T47D (cell line): ENCODE measurements at regions not wholly inside any gene's neighbourhood (a gene's known extent, or its start where the extent isn't known, plus 50 kb on each side); places are given as distances from the start of the nearest gene placed in this dataset.

Experiments used
- DNase-seq, 2 experiments: peaks; one replicate each; pipeline versions ENCODE4 v3.0.0 to v3.0.0-alpha.2; 2011 to 2012; ENCODE audit warnings: low read depth in 1 of 2, low spot score in 1 of 2
- JUND ChIP-seq: IDR thresholded peaks from 2 replicates; pipeline ENCODE4 v1.6.1; 2012; ENCODE audit warnings: low read depth
- in situ Hi-C: cut with HindIII; loops from 2 replicates; pipeline ENCODE4 v1.10.0; 2016; ENCODE audit warnings: low sequenced_read_pairs, low pct_unique_long_range_greater_than_20kb

DNA sequence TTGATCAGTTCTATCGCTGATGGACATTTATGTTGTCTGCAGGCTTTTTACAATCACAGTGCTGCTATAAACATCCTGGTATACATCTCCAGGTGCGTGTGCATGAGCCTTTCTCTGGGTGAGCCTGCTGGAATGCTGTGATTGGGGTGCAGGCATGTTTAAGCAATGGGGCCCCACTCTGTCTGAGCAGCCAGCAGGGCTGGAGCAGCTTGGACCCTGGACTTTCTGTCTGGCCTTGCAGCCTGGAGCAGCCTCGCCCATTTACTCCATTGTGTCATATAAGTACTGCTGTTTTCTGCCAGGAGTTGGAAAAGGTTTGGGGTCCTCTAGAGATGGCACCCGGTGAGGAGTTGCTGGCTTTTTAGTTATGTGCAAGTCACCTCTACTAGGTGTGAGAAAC, 199.0 kb downstream of the KIF26A start:
- TF ChIP-seq JUND = no peak
- no peak for DNase-seq
- in situ Hi-C loops = no loop called here

DNA sequence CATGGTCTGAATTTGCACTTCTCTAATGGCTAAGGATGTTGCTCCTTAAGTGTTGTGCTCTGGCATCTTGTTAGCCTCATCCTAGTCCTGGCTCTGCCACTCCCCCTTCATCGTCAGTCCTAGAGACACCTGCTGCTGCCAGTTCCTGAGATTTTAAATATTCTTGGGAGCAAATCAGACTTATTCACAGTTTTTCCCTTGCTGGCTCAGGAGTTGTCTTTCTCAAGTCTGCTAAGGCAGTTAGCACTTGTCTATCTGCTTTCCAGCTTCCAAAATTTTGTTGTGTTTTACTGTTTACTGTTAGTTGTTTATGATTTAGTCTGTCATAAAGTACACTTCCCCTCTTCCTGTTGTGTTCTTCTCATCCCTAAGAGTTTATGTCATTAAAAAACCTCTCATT, 201.0 kb downstream of the KIF26A start:
- in situ Hi-C loops = no loop called here
- no peak for TF ChIP-seq JUND

DNA sequence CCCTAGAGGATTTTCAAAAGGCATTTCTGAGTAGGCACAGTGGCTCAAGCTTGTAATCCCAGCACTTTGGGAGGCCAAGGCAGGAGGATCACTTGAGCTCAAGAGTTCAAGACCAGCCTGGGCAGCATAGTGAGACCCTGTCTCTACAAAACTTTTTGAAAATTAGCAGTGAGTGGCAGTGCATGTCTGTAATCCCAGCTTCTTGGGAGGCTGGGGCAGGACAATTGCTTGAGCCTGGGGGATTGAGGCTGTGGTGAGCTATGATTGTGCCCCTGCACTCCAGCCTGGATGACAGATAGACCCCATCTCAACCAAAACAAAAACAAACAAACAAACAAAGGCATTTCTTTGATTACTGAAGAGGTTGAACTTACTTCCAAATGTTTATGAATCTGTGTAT, 201.4 kb downstream of the KIF26A start:
- DNase-seq = no peak
- in situ Hi-C loops = no loop called here
- TF ChIP-seq JUND = no peak

More for the DNA sequence above, 201.0 kb downstream of the KIF26A start:
- DNase-seq = no peak

DNA sequence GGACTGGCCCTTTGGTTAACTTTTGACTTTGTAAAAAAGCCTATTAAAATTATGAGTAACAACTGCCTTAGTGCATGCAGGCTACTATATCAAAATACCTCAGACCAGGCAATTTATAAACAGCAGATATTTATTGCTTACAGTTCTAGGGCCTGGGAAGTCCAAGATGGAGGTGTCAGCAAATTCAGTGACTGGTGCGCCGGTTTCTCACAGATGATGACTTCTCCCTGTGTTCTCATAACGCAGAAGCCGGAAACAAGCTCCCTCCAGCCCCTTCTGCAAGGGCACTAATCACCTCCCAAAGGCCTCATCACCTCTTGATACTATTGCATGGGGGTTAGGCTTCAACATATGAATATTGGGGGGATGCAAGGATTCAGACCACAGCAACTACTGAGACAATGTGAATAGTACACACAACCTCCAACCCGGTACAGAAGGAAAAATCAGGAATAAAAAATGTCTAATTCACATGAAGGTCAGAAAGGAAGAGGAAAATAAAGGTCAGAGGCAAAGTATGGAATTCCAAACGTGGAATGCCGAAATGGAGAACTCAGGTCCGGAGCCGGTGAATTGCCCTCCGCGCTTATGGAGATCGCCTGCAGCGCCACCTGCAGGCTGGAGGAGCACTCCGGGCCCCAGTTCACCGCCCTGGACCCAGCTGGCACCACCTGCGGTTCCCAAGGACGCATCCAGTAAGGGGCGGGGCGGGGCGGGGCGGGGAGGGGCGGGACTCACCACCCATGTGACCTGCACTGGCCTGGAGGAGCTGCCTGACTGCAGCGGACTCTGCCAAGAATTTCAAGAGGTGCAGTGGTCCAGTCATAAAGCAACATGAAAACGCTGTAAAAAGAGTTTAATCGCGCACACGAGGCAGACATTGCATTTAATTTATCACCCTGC, 203.4 kb downstream of the KIF26A start:
- in situ Hi-C loops = no loop called here
- DNase-seq = peak; percentile 92 to 95
- TF ChIP-seq JUND = no peak

DNA sequence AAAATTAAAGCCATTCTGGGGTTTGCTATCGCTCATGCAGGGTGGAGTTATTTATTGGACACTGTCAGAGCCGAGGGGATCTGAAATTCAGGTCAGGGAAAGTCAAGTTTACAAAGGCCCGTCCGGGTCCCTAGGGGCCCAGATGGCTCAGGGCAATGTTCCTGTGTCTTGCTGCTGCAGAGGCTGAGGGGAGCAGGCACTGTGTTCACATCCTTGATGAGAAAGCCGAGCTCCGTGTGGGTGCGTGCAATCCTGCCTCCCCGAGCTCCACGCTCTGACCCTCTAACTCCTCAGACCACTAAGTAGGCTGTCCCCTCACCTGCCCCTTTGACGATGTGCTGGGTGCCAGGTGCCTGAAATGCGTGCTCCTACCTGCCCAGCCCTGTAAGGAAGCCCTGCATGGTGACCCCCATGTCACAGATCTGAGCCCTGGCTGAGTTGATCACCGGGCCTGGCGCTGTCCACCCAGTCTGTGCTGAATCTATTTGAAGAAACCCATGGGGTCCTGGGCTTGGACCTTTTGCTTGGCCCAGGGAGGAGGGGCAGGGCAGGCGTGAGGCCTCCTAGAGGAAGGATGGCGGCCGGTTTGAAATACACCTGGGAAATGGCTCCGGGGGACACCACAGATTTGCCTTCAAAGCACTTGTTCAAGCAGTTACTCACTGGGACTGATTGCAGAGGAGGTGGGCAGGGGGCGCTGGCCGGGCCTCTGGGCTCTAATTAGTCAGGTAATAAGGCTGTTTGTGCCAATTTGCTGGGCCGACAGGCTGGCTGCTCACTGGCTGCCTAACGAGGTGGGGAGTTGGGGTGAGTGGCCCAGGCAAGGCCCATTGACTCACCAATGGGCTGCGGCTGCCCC, 204.3 kb downstream of the KIF26A start:
- in situ Hi-C loops = no loop called here
- no peak for DNase-seq
- TF ChIP-seq JUND = no peak

DNA sequence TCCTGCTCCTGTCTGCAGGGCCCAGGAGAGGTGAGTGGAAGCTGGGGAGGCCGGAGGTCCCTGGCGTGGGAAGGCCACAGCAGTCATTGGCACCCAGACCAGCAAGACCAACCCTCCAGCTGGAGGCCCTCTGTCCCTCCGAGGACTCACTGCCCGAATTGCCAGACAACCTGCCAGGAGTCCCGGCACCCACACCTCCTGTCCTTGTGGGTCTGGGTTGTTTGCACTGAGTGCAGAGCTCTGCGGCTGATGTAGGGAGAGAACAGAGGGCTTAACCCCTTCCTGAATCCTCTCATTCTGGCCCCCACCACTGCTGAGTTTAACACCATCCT, 204.9 kb downstream of the KIF26A start:
- in situ Hi-C loops = no loop called here
- DNase-seq = no peak
- TF ChIP-seq JUND = no peak

DNA sequence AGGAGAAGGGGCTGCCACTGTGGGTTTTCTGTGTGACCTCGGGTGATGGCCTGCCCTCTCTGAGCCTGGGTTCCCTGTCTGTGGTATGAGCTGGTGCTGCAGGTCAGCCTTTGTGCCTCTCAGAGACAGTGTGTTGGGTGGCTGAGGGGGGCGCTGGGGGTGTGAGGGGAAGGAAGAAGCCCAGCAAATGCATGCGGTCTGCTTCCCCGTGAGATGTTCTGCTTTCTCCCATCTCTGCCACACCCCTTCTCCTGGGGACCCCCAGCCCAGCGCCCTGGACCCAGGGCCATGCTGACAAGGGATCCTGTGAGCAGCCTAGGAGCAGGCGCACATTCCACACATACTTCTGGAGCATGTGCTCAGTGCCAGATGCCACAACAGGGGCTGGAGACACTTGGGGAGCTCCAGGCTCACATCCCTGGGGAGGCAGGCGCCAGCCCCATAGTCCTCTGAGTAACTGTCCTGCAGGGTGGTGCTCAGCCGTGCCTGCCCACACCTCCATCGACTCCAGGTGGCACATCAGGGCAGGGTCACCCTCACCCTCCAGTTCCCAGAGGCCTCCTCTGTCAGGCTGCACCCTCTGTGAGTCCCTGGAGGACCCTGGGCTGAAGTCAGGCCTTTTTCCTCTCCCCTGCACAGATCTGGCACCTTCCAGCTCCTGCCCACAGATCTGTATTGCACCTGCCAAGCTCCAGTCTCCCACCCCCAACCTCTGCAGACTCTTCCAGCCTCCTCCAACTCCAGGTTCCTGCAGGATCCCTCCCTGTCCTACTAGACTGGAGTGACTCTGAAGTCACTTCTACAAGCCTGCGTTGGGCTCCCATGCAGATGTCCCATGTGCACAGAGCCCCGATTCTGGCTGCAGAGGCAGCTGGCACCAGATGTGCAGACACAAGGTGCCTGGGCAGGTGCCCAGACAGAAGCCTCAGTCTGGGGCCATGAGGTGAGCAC, 205.6 kb downstream of the KIF26A start:
- no peak for TF ChIP-seq JUND

DNA sequence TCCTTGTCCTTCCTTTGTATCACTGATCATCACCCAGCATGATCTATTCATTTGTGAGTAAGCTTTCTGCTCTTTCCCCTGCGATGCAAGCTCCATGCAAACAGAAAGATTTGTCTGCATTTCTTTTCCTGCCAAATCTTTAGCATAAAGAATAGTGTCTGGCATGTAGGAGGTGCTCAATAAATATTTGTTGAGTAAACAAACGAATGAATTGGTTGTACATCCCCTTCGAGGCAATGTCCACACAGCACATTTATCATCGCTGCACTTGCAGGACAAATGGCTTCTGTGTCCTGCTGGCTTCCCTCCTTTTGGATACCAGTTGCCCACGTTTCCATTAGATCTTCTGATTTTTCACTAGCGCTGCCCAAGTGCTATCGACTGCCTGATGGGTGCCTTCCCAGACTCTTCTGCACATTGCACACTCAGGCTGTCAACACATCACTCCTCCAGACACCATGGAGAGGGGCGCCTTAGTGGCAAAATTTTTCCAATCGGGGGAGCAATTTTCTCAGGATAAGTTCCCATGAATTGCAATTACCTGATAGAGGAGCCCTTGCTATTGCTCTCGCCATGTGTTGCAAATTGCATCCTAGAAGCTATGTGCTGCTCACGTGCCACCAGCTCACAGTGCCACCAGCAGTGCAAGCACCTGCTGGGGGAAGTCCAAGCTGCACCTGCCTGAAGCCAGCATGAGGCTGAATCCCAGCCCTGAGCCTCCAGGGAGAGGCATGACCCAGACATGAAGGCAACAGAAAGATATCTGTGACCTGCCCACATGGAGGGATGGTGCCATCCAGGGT, 206.6 kb downstream of the KIF26A start:
- DNase-seq = peak in 1 of 2 experiments; percentile 67
- TF ChIP-seq JUND = no peak
- in situ Hi-C loops = no loop called here

More for the DNA sequence above, 205.6 kb downstream of the KIF26A start:
- DNase-seq = no peak
- in situ Hi-C loops = no loop called here

DNA sequence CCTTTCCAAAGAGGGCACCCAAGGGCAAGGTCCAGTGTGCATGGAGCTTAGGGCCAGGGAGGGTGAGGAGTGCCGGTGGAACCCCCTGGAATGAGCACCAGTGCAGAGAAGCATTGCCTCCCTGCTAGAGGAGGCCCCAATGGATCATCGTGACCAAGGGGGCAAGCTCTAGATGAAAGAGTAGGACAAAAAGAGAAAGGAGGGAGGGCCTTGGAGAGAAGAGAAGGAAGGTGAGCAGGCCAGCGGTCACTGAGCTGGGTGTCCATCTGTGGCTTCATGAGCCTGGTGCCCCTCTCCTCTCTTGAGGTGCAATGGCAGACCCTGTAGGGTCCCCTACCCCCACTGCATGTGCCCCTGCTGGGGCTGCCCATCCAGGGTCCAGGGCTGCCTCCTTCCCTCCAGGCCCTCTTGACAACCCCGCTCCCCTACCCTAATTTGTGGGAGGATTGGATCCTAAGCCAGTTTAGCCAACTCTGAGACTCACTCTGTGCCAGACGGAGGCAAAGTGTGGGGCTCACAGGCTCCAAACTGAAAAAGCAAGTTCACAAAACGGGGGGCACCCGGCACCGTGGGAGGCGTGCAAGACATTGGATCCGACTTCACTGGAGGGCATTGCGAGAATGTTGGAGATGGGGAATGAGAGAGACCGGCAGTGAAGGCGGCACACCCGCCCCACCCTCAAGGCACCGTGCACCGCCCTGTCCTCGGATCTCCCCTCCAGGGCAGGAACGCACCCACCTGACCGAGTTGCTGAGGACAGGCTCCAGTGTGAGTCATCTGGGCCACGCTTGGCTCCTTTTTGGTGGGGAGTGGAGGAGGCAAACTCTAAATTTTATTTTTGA, 207.5 kb downstream of the KIF26A start:
- DNase-seq = no peak

DNA sequence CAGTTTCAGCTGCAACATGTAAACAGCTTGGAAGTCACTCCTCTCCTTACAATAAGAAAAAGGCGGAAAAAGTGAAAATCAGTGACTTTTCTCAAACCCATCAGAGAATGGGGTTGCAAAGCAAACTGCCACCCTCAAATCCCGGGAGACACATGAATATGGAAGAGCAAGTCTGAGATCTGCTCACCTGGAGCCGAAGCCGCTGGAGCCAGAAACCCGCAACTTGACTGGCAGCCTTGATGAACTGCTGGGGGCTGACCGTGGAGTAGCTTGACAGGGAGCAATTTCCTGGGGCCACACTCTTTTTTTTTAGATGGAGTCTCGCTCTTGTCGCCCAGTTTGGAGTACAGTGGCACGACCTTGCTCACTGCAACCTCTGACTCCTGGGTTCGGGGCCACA, 208.2 kb downstream of the KIF26A start:
- no peak for TF ChIP-seq JUND
- in situ Hi-C loops = no loop called here
- DNase-seq = no peak

More for the DNA sequence above, 207.5 kb downstream of the KIF26A start:
- no peak for TF ChIP-seq JUND
- in situ Hi-C loops = no loop called here

DNA sequence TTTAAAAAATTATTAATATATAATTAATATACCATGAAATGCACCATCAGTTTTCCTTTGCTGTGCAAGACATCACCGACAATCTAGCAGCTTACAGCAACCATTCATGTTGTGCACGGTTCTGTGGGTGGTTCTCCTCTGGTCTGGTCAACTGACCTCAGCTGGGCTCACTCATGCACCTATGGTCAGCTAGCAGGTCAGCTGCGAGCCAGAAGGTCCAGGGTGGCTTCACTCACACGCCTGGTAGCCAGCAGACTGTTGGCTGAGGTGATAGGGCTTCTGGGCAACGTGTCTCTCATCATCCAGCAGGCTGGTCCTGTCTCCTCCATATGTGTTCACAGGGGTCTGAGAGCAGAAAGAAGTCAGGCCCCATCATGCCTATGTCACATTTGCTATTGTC, 210.4 kb downstream of the KIF26A start:
- DNase-seq = no peak
- in situ Hi-C loops = no loop called here

More for the DNA sequence above, 210.4 kb downstream of the KIF26A start:
- TF ChIP-seq JUND = no peak
